CD4-positive, alpha-beta T cell treated with Interleukin-6 for 4 hours (primary cell): ENCODE measurements at regions not wholly inside any gene's neighbourhood (a gene's known extent, or its start where the extent isn't known, plus 50 kb on each side); places are given as distances from the start of the nearest gene placed in this dataset.
A peak's percentile ranks its signal among the peaks of the same experiment; 100 is the strongest.

Experiments
- DNase-seq: peaks from one replicate; pipeline ENCODE4 v3.0.0-alpha.2; 2020; ENCODE audit warnings: mixed read lengths

DNA sequence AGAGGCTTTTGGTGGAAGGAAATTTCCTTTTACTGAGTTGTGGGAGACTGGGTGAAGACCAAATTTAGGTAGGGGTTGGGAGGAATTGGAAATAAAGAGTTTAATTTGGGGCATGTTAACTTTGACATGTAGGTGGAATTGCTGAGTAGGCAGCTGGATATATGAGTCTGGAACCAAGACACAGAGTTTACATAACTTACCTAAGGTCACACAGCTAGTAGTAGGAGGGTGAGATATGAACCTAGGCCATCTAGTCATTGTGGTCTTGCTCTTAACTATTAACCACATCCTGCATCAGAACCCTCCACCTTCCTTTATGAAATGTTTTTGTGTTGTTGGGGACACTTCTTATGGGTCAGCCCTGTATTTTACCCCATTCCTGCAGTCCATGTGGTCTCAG, 113.1 kb downstream of the ICOS start:
- no peak for DNase-seq

DNA sequence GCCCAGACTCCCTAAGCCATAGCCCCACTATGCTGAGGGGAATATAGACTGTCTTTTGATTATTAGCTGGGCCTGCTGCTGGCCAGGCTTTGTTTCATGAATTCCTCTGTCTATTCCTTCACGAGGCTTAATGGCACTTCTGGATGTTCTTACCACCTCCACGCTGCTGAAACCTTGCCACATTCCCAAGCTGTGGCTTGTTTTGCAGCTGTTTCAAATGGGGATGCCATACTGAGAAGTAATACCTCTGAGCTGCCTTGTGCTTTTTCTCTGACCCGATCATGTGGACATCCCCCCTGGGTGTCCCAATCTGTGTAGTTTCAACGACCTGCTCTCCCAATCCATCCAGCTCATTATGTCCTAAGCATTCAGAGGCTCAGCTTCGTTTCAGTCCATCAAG, 114.1 kb downstream of the ICOS start:
- DNase-seq = no peak

DNA sequence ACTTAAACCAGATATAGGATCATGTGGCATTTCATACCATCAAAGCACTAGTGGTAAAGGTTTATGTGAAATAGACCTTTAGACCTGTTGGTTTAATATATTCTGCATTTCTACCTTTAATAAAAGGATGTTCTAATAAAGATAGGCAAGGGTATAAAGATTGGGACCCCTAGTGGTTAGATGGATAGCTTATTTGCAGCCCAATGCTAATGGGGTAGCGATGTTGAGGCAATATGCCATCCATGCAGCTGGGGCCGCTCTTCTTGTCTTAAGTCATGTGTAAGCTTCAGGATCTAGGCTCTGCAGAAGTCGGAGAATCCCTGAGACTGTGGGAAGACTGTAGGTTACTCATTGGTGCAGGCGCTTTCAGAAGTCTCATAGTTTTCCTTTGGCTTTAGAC, 114.9 kb downstream of the ICOS start:
- DNase-seq = peak; percentile 19

DNA sequence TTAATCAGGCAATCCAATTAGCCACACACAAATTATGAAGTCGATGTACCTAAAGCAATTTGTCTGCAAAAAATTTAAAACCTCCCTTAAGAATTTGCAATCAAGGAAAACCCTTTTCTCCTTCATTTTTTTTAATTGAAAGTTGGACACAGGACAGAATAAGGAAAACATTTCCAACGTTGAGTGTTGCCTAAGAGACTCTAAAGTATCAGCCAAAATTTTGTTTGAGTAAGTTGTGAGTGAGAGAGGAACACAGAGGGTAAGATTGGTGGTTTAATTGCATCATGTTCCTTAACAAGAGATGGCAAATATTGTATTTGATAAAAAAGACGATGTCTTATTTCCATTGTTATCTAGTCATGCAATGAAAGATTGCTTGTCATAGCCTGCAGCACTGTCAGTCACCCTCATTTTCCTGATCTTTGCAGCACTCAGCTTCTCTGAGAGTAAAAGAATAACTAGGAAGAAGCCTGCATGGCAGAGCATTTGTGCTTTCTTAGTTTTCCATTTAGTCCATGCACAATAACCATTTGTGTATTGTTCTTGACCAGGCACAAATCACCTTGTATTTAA, 115.5 kb downstream of the ICOS start:
- DNase-seq = no peak

DNA sequence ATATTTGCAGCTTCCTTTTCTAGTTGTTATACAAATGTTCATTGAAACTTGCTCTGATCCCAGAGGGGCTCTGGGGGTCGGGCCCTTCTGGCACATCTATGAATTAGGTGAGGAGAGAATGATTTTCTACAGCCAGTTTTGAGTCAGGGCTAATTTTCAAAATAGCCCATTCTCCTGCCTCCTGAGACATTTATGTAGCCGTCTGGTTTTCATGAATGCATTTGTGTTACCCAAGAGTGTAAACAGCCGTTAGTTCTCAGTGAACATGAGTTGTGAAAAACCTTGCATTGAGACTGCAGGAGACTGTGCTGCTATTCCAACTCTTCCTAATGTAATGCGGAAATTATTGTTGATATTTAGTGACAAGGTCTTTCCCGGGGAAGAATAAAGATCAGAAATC, 122.5 kb downstream of the ICOS start:
- DNase-seq = no peak

DNA sequence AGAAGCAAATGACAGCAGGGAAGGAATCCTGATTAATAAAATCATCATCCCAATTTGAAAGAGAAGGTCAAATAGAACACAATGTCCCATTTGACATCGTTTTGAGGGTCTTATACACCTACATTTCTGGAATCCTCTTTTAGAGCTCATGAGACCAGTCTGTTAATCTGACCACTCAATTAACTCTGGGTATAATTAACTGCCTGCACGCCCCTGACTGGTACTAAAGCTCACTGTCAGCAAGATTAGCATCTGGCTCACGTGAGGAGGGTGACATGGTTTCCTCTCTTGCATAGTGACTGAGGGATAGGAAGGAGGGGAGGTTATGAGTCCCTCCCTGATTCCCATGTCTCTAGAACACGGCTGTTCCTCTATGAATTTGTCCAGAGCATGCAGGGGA, 124.3 kb downstream of the ICOS start:
- no peak for DNase-seq

DNA sequence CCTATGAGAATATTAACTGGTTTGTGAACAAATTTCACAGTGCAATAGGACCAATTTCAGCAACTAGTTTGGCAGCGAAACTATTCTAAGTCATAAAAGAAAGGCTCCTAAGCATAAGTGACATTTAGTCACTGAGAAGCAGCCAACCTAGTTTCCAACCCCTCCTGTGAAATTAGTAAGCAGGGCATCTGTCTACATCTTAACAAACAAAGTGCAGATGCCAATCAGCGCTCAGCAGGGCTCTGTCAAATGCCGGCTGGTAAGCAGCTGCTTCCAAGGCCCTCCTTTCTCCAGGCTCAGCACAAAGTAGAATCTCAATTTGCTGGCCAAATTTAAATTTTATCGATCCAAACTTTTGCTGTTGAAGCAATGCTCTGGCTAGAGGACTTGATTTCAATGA, 124.7 kb downstream of the ICOS start:
- no peak for DNase-seq

DNA sequence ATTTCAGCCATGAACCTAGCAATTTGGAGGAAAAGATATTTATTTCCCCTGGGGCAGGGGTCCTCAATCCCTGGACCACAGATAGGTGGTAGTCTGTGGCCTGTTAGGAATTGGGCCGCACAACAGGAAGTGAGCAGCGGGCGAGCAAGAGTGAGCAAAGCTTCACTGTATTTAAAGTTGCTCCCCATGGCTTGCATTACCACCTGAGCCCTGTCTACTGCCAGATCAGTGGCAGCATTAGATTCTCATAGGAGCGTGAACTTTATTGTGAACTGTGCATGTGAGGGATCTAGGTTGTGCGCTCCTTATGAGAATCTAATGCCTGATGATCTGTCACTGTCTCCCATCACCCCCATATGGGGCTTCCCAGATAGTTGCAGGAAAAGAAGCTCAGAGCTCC, 127.6 kb downstream of the ICOS start:
- no peak for DNase-seq

DNA sequence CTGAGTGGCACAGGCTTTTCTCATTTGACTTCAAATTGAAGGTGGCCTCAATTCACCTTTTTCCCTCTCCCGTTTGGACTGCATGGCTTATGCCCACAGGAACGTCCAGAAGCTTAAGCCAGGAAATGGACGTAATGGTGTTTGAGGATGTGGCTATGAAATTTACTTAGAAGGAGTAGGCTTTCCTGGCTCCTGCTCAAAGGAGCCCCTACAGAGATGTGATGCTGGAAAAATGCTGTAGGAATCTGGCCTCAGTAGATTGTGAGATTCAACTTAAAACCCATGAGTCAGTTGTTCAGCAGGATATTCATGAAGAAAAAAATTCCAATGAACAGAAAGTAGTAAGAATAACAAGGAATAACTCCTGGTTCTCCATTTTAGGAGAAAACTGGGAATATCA, 129.0 kb downstream of the ICOS start:
- no peak for DNase-seq

DNA sequence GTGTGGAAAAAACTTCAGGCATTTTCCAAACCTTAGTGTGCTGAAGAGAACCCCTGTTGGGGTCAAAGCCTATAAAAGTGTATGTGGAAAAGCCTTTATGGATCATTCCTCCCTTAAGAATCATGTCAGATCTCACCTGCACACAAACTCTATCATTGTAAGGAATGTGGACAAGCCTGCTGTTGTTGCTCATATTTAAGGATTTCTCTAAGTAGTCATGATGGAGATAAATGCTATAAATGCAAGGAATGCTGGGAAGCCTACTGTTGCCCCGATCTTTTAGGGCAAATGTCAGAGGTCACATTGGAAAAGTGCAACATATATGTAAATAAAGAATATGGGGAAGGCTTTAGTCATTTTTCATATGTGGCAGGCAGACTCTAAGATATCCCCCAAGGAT, 129.5 kb downstream of the ICOS start:
- no peak for DNase-seq

DNA sequence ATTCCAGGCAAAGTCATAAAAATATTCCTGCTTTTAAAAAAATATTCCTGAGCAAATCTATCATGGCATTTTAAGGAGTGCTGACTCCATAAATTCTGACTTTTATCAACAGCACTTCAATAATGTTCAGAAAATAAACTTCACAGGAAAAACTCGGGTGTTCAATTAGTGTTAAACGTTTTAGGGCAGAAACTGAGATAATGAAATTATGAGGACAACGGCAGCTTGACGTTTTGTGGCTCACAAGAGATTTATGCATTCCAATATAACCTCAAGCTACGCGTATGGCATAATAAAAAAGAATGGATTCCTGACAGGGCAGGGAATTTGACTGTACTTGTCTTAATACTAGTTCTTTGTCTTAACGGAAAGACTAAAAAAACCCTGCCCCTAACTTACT, 133.2 kb downstream of the ICOS start:
- no peak for DNase-seq

DNA sequence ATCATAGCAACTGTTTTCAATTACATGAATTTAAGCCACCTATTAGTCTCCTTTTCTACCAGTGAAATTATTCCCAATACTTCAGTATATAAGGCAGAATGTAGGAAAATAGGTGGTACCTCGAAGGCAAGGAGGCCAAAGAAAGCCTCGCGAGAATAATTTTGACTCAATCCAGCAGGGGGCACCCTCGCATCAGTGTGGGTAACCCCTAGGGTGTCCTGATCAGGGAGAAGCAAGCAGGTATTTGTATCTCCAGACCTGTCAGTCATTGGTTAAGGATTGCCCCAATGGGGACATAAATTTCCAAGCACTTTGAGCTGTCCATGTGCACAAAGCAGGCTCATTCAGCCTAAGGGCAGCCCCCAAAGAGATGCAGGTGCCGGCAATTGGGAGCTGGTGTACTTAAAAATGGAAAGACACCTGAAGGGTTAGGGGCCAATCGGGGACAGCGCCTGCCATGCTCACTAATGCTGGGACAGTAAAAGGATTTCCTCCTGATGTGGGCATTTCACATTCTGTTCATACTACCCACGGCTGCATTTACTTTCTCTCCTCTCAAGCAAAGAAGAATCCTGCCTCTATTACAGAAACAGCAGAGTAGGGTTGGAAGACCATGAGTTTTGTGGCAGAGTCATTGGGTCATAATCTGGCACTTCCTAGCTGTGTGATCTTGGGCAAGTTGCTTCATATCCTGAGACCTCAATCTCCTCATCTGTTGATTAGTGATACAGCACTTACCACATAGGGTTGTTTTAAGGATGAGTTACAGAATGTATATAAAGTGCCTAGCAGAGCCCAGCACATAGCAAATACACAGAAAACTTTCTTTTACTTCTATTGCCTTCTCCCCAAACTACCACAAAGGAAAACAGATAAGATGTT, 136.1 kb downstream of the ICOS start:
- DNase-seq = peak; percentile 69

DNA sequence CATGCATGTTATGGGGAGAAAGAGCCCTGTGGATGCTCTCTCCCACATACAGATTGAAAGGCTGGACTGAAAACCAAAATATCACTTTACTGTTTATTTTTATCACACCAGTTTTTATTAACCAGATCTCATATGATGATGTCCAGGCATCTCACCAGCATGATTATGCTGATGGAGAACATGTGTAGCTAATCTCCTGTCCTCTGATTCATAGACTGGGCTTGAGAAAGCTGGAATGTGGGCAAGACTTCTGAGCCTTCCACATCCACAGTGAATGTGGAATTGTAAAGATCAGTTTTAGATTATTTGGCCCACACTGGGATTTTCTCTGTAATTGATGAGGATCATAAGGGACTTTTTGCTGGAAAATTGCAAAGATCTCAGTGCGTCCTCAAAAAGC, 137.9 kb downstream of the ICOS start:
- no peak for DNase-seq

DNA sequence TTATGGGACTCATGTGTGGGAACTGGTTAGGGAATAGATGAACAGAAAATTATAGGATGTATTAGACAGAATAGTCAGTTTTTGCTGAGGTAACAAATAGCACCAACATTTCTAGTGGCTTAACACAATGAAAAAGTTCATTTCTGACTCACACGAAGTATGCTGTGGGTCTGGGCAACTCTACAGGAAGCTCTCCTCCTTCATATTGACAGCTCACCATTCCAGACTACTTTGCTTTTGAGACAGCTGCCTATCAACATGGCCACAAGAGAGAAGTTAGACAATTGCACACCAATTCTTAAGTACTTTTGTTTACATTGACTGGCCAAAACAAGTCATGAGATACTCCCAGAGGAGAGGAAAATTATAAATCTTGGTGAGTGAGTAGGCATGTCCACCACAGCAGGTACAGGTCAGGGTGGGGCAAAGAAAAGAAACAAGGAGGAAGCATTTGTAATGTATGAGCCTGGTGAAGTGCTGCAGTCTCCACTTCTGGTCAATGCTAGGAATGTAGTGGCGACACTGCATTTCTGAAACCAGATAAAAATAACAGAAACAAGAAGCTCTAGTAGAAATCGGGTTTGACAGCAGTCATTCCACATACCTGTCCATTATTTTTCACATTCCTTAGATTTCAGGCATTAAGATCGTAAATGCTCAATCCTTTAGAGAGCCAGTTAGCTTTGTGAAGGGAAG, 141.6 kb downstream of the ICOS start:
- DNase-seq = no peak

DNA sequence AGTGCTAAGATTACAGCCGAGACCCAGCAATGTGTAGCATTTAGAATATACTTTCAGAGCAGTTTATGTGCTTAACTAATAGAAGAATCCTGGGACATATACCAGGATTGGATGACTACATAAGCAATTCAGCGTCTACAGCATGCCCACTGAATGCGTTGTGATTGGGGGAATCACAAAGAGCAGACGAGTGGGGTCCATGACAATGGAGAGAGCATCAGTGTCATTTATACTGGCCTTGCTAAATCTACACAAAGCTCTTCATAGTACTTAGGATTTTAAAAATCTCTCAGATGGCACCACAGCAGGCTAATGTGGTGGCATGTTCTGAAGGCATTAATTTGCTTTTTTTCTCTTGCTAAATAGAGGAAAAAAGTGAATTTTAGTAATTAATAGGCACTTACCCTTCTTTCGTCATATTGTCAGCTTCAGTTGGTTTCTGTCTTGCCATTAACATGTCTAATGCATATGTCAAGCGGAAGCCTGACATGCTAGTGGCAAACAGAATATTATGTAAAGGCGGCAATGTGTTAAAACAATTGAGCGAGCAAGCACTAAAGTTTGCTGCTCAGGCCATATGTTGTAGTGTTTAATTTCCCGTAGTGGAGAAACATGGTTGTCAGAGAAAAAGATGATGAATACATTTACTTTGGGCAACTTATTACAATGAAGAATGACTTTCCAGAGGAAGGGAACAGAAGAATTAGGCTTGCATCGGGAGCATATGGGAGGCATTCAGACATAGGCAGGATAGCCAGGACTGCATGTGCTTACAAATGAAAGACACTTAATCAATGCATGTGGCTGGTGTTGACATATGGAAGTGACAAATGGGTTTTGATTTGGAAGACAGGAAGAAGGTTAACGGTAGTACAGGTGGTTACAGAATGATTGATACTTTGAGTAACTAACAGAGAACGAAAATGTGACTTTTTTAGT, 145.2 kb downstream of the ICOS start:
- no peak for DNase-seq

DNA sequence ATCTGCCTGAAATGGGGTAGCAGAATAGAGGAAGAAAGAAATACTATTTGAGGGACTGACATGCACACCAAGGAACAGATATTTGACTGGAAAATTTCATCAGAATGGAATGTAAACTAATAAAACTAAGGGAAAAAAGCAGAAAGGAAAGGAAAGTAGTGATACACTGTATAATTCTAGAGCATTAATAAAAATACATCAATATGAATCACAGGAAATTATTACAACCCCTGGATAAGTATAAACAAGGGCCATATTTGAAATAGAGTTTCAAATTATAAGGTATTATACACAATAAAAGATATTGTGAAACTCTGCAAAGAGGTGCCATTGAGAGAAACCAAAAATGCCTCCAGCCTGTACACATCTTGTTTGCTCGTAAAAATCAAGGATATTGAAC, 149.6 kb downstream of the ICOS start:
- DNase-seq = no peak

DNA sequence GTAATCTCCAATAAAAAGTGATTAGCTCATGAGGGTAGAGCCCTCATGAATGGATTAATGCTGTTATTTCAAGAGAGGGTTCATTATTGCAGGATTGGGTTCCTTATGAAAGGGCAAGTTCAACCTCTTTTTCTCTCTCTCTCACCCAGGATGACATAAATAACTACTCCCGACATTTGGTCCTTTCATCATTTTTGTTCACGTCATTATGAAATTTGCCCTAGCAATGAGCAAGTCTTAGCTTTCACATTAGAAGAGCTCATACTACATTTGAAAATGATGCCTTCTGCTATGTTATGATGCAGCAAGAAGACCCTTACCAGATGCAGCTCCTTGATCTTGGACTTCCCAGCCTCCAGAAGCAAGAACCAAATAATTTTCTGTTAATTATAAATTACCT, 152.5 kb downstream of the ICOS start:
- no peak for DNase-seq

DNA sequence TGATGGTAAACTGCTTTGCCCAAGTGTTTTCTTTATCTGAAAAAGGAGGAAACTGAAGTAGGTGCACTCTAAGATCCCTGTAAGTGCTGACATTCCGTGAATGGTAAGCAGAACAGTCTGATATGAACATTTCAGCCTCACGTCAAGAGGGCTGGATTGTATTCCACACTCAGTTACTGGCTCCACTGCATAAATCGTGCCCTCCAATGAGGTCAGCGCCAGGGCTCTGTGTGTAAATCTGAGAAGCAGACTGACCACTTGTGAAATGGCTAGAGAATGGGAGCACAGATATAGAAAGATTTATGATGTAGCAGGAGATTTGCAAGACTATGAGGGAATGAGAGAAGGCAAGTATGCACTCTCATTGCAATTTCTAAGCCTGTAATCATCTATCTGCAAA, 153.0 kb downstream of the ICOS start:
- DNase-seq = no peak

DNA sequence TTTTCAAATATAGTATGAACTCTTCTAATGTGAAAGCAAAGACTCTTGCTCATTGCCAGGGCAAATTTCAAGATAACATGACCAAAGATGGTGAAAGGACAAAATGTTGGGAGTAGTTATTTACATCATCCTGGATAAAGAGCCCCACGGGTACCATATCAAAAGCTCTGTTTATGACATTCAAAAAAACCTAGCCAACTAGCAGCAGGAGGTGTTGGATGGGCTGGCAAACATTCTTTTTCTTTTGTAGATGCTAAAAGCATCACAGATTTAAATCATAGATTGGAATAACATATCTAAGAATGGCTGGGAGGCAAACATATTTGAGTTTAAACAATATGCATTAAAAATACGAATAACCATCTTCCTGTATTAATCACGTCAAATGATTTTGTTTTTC, 153.5 kb downstream of the ICOS start:
- no peak for DNase-seq

DNA sequence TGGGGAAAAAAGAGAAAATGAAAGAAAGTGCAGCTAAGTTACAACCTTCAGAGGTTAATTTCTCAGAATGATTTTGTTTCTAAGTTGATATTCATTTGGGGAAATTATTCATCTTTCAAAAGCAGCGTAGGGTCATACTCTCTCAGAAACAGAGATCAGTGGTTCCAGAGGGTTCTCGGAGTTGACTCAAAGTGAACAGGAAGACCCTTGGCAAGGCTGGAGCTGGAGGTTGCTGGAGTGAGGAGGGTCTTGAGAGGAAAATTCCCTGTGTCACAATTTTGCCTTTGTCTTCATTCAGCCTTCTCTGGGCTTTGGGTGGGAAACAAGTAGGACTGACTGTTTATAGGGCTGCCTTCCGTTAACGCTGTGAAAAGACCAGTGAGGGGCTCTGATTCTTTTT, 168.2 kb downstream of the ICOS start:
- no peak for DNase-seq

DNA sequence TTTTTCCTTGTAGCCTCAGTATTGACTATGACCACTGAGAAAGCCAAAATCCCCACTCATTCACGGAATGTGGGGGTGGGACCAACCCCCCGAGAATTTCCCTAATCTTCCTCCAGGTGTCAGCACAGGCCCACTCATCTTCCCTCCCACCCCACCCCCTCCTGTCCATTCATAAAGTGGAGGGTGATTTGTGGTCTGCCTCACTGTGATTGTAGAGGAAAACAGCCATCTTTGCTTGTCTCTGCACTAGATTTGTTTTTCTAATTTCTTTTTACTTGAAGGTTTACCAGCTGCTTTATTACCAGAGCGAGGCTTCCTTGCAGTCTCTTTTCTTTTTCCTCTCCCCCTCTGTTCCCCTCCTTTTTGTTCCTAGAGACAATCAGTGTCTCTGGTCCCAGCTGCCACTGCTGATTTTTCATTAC, 171.8 kb downstream of the ICOS start:
- DNase-seq = peak; percentile 67

DNA sequence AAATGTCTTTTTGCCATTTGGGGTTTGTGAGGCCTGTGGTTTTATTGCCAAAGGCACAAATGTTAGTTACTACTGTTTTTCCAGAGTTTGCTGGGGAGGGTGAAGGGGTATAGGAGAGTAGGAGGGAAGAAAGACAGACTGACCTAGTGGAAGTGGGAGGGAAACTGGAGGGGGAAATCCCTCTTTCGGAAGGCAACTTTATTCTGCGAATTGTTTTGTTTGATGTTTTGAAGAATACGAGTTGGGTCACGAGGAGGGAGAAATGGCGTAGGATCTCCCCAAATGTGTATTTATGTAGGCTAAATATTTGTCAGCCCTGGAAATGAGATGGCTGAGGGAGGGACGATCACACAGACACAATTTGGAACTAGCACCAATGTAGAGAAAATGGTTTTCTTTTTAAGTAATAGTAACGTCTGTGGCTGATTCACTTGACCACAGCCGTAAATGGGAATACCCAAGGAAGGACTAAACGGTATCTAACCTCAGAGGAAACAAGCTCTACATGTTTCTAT, 172.3 kb downstream of the ICOS start:
- DNase-seq = no peak

DNA sequence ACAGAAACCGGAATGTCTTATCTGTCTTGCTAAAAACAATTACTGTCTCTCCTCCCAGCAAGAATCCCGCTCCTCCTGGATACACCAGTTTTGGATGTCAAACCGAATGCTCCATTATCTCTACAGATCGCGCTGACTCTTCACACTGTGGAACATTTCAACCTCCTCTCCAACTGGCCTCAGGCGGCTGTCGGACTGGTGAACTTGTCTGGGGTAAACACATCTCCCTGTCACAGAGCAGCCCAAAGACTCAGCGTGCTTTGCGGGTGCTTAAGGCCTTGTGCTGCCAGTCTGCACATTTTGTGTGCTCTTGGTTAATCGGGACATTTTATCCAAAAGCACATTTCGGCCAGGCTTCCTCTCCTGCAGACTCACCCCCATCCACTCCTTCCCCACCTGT, 173.1 kb downstream of the ICOS start:
- no peak for DNase-seq
